Occipital lobe (tissue), 1 donor: ENCODE measurements at regions not wholly inside any gene's neighbourhood (a gene's known extent, or its start where the extent isn't known, plus 50 kb on each side); places are given as distances from the start of the nearest gene placed in this dataset.
A peak's percentile ranks its signal among the peaks of the same experiment; 100 is the strongest.
"Not testable (repeated sequence)": the region's sequence is repeated elsewhere in the genome, so short reads cannot be mapped to it uniquely, and the experiment has no call there.

Experiments
- DNase-seq: peaks from one replicate; lab custom pipeline; 2025; lab: John Stamatoyannopoulos, UW

GRCh38 chr7:157467496-157468212 lies 130.8 kb downstream of the DNAJB6 start:
- DNase-seq: no peak

GRCh38 chr7:157468221-157469111 lies 131.7 kb downstream of the DNAJB6 start:
- no peak for DNase-seq

GRCh38 chr7:157469181-157470016 lies 132.6 kb downstream of the DNAJB6 start:
- no peak for DNase-seq

GRCh38 chr7:157470017-157470322 lies 133.2 kb downstream of the DNAJB6 start:
- DNase-seq: no peak

- no peak for DNase-seq
Measured at GRCh38 chr7:157470701-157471131, 133.9 kb downstream of the DNAJB6 start.

GRCh38 chr7:157471259-157472125 lies 134.7 kb downstream of the DNAJB6 start:
- DNase-seq: peak; percentile 63

- no peak for DNase-seq
Measured at GRCh38 chr7:157472311-157473050, 135.7 kb downstream of the DNAJB6 start.

GRCh38 chr7:157473051-157473569 lies 136.3 kb downstream of the DNAJB6 start:
- no peak for DNase-seq

- no peak for DNase-seq
Measured at GRCh38 chr7:157474685-157475084, 137.9 kb downstream of the DNAJB6 start.

- DNase-seq: no peak
Measured at GRCh38 chr7:157475095-157475494, 138.3 kb downstream of the DNAJB6 start.

- DNase-seq: no peak
Measured at GRCh38 chr7:157475601-157476000, 138.8 kb downstream of the DNAJB6 start.

- DNase-seq: no peak
Measured at GRCh38 chr7:157476201-157476600, 139.4 kb downstream of the DNAJB6 start.

GRCh38 chr7:157476654-157477549 lies 140.1 kb downstream of the DNAJB6 start:
- DNase-seq: no peak

GRCh38 chr7:157477550-157478212 lies 140.9 kb downstream of the DNAJB6 start:
- DNase-seq: no peak

GRCh38 chr7:157478611-157479010 lies 141.8 kb downstream of the DNAJB6 start:
- not testable (repeated sequence) for DNase-seq

GRCh38 chr7:157479326-157479725 lies 142.5 kb downstream of the DNAJB6 start:
- no peak for DNase-seq

- DNase-seq: no peak
Measured at GRCh38 chr7:157480371-157481050, 143.7 kb downstream of the DNAJB6 start.

- DNase-seq: no peak
Measured at GRCh38 chr7:157481389-157481788, 144.6 kb downstream of the DNAJB6 start.
